HG03196 (cell line): ENCODE measurements at regions not wholly inside any gene's neighbourhood (a gene's known extent, or its start where the extent isn't known, plus 50 kb on each side); places are given as distances from the start of the nearest gene placed in this dataset.

Experiments used
- ATAC-seq: cut with Tn5 transposase; IDR thresholded peaks from one replicate; pipeline ENCODE4 v1.9.1; 2021; ENCODE audit not compliant: unreplicated experiment

GRCh38 chr2:137729305-137729704 is 235.0 kb upstream of the HNMT start:
- no peak for ATAC-seq

- no peak for ATAC-seq
Measured at GRCh38 chr2:137737559-137737958, 226.7 kb upstream of the HNMT start.

DNA sequence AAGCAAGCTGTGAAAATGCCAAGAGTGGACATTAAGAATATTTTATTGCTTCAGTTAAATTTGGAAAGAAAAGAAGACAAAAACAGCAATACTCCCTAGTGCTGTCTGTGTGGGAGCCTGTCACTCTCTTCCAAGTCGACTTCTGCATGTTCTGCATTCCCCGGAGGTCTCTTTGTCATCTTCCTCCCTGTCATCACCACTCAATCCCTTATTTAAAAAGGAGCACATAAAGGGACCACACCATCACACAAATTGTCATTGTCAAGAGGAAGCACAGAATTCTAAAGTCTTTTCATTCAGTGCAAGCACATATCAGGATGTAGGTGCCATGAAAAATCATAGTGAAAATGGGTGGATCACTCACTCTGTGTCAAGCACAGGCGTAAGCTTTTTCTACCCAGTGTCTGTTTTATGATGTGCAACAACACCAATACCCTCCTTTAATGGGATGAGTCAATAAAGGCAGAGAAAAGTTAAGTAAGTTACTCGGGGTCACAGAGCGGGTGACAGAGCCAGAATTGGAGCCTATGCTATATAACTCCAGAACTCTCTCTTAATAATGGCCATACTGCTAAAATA is 222.4 kb upstream of the HNMT start:
- no peak for ATAC-seq

- no peak for ATAC-seq
Measured at GRCh38 chr2:137747509-137747908, 216.8 kb upstream of the HNMT start.

GRCh38 chr2:137748533-137748932 is 215.7 kb upstream of the HNMT start:
- ATAC-seq = no peak

GRCh38 chr2:137764646-137765045 is 199.6 kb upstream of the HNMT start:
- ATAC-seq = no peak

- ATAC-seq = no peak
Measured at GRCh38 chr2:137769406-137769805, 194.9 kb upstream of the HNMT start.

DNA sequence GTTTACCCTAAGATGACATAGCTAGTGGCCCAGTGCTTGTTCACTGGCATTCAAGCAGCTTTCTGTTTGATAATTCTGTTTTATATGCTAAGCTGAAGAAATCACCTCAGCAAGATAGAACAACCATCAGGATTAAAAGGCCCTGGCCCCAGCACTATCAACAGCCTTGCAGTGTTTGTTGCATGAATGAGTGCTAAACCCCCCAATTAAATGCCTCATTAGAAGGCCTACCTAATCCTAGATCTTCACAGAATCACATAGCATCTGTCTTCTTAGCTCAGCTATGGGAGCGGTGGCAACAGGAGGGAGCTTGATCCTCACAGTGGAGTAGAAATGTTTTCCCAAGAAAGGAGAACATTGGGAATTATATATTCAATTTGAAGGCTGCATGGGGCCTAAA is 194.1 kb upstream of the HNMT start:
- no peak for ATAC-seq

DNA sequence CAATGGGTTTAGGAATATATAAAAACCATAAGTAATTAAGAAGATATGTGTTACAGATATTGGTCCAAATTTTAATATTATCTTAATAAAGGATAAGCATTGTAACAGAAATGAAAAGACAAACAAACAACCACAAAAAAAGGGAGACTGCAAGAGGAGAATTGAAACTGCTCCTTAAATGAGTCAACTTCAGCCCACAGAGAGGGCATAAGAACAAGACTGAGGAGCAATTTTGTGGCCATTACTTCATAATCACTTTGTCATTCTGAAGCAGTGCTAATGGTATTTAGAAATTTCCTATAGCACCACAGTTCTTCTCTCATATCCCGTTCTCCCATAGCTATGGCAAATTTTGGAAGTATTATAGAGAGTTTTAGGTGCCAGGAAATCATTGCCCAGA is 193.2 kb upstream of the HNMT start:
- ATAC-seq = no peak

GRCh38 chr2:137772451-137772850 is 191.8 kb upstream of the HNMT start:
- ATAC-seq = no peak

DNA sequence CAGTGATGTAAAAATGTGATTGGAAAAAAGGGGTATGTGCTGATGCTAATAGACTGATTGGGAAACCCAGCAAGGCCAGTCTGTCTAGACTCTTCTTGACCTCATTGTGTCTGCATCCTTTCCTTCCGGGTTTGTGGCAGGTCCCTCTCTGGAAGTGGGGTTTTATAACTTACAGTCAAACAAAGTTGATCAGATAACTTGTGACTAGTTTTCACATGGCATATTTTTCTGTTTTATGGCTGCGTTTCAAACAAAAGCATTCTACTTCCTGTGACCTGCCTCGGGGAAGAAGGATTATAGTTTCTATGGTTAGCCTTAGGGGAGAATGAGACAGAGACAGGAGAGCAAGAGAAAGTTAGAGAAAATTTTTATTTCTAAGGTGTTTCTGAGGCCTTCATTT is 188.7 kb upstream of the HNMT start:
- ATAC-seq = no peak

- no peak for ATAC-seq
Measured at GRCh38 chr2:137776697-137777096, 187.6 kb upstream of the HNMT start.

- no peak for ATAC-seq
Measured at GRCh38 chr2:137797641-137798040, 166.6 kb upstream of the HNMT start.

DNA sequence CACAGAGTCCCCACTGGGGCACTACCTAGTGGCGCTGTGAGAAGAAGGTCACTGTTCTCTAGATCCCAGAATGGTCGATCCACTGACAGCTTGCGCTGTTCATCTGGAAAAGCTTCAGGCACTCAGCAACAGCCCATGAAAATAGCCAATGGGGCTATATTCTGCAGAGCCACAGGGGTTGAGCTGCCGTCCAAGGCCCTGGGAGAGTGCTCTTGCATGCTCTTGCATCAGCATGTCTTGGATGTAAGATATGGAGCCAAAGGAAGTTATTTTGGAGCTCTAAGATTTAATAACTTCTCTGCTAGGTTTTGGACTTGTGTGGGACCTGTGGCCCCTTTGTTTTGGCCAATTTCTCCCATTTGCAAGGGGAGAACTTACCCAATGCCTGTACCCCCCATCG is 164.7 kb upstream of the HNMT start:
- ATAC-seq = no peak

GRCh38 chr2:137800386-137800785 is 163.9 kb upstream of the HNMT start:
- ATAC-seq = no peak

DNA sequence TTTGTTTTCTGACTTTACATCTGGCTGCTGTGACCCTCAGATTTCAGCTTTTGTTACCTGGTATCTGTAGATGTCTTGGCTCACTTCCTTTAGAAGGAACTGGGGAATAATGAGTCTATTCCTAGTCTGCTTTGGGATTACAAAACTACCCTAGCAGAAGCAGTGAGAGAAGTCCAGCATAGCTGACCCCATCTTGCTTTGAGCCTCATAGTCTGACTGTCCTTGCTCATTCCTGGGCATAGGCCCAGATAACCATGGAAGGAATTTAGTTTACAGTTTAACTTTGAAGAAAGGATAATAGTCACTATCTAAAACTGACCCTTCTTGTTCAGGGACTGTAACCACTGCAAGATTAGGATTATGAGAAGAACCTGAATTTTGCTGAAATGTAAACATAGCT is 163.0 kb upstream of the HNMT start:
- ATAC-seq = no peak

DNA sequence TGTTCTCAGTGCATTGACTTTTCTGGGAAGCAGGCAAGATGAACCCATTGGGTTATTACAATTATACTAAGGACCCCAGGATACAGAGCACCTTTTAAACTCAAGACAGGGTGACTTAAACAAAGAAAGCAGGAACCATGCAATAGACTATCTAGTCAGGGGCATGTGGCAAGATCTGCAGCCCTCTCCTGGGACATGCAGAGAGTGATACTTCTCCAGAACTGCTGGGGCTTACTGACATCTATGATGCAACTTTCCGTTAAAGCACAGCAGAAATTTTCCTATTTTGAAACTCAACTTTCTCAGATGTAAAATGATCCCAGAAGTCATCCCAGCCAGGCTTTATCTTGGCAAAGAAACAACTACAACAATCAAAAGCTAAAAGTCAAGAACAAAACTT is 162.2 kb upstream of the HNMT start:
- ATAC-seq = no peak

- ATAC-seq = no peak
Measured at GRCh38 chr2:137806068-137806805, 158.0 kb upstream of the HNMT start.

DNA sequence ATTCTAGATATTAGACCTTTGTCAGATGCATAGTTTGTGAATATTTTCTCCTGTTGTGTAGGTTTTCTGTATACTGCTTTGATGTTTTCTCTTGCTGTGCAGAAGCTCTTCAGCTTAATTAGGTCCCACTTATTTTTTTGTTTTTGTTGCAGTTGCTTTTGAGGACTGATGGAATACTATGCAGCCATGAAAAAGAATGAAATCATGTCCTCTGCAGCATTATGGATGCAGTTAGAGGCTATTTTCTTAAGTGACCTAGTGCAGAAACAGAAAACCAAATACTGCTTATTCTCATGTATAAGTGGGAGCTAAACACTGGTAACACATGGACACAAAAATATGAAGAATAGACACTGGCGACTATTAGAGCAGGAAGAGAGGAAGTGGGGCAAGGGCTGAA is 155.0 kb upstream of the HNMT start:
- ATAC-seq = no peak

- no peak for ATAC-seq
Measured at GRCh38 chr2:137809837-137810236, 154.4 kb upstream of the HNMT start.

DNA sequence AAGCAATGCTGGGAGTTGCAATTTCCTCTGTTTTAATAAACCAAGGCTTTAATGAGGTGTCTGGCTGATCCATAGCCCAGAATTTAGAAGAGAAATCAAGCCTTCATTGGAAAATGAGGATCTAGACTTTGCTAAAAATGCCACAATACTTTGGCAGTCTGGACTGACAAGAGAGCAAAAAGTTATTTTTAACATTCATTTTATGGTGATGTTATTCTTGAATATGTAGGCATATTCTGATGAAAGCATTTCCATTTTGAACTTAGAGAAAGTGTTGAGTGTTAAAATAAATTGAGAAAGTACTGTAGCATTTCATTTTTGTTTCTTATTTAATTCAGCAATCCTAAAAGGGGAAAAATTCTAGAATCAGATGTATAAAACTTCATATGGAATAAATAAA is 151.8 kb upstream of the HNMT start:
- ATAC-seq = no peak

DNA sequence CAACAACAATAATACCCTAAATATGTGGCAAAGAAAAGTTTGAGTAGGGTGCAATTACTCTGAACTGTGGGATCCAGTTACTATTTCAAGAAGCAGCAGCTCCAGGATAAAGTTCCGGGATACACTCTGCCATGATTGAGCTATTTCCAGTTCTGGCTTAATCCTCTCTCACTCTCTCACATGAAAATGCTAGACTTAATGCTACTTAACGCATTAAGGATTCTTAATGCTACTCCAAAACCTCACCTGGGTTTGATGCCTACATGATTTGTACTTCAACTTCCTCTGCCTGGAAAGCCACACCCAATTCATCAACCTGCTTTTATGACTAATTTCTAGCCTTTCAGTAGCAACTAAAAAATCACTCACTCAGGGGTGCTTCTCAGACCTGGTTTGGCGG is 151.1 kb upstream of the HNMT start:
- no peak for ATAC-seq

DNA sequence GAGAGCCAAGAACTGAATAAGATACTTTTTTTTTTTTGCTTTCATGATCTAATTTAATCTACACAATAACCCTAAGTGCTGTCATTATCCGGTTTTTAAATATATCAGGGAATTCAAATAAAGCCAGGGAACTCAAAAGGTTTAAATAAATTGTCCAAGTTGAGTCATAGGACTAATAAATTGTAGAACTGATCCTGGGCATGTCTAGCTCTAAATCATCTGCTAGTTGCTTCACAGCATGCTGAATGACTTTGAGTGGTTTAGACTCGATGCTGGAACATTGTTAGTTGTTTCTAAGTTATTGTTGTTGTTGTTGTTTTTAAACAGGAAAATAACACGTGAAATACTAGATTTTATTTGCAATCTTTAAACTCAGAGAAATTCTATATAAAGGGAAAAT is 147.2 kb upstream of the HNMT start:
- no peak for ATAC-seq
